Loucy (cell line): ENCODE measurements at regions not wholly inside any gene's neighbourhood (a gene's known extent, or its start where the extent isn't known, plus 50 kb on each side); places are given as distances from the start of the nearest gene placed in this dataset.

Experiments used
- CTCF ChIP-seq: fragments of 200-600 bp; sonication (generic); conservative IDR thresholded peaks from 2 replicates; pipeline ENCODE4 v1.5.1; 2014; ENCODE audit warnings: mild to moderate bottlenecking, antibody characterized with exemption, low read length
- EZH2phosphoT487 ChIP-seq: fragments of 200-600 bp; IDR thresholded peaks from 2 replicates; pipeline ENCODE4 v1.6.1; 2018; ENCODE audit warnings: antibody characterized with exemption, mild to moderate bottlenecking, moderate library complexity, borderline replicate concordance

- TF ChIP-seq CTCF = no peak
- TF ChIP-seq EZH2phosphoT487 = no peak
These were observed 117.6 kb downstream of the TWIST2 start for GRCh38 chr2:238965371-238966071.
